K562 (cell line): ENCODE measurements at regions not wholly inside any gene's neighbourhood (a gene's known extent, or its start where the extent isn't known, plus 50 kb on each side); places are given as distances from the start of the nearest gene placed in this dataset.

ENCODE experiments used
- ATAC-seq: fragments of 200-7000 bp; cut with Tn5 transposase; 3 replicates; pipeline ENCODE4 v1.9.1; 2020; ENCODE audit warnings: moderate library complexity
- BruUV-seq: library from RNA; stranded (reverse); fragments of 400-500 nt; replicated peaks from 2 replicates; lab custom pipeline; 2021; lab: Mats Ljungman, UMichigan
- CTCF ChIA-PET: fragments of 300-600 bp; formaldehyde crosslinking; extraction: SDS; loops from one replicate; lab custom pipeline; 2021; ENCODE audit warnings: low intra/inter-chr PET ratio; lab: Yijun Ruan, JAX
- POLR2A ChIA-PET: fragments of 300-600, 350-650 bp; sonication (Branson Sonifier 250); formaldehyde crosslinking; extraction: SDS; loops from one replicate; lab custom pipeline; 2021; ENCODE audit warnings: antibody characterized with exemption, inconsistent platforms; lab: Yijun Ruan, JAX
- DNase-seq, 4 experiments: peaks; one replicate each; pipeline versions ENCODE4 v3.0.0 to v3.0.0-alpha.2; 2011 to 2018; ENCODE audit warnings: low spot score in 3 of 4, mixed read lengths in 3 of 4; ENCODE audit errors: extremely low read depth in 1 of 4
- FAIRE-seq: peaks from 2 replicates; lab custom pipeline; 2011; peaks lifted over from hg19 to GRCh38; lab: Jason Lieb, UNC
- H2AFZ ChIP-seq: 2 replicates; pipeline ENCODE4 v1.6.0; 2011; ENCODE audit warnings: low read depth, low read length, control low read depth, inconsistent platforms
- H3K27ac ChIP-seq: fragments of 200-600 bp; 3 replicates; pipeline ENCODE4 v1.8.0; 2011; ENCODE audit warnings: low read depth, mild to moderate bottlenecking, control low read depth, inconsistent platforms, low read length, moderate library complexity, mixed read lengths; ENCODE audit errors: extremely low read depth
- H3K27me3 ChIP-seq, 2 experiments: fragments of 300-600 bp in 1 of 2; 2 replicates in 1 of 2; 3 replicates in 1 of 2; pipeline versions ENCODE4 v1.6.0 to v1.8.0; 2011; ENCODE audit warnings: inconsistent platforms in 2 of 2, low read length in 2 of 2, mild to moderate bottlenecking in 1 of 2, mixed read lengths in 1 of 2, moderate library complexity in 1 of 2; ENCODE audit not compliant: control insufficient read depth in 2 of 2, insufficient read depth in 2 of 2
- H3K36me3 ChIP-seq: fragments of 300-600 bp; 3 replicates; pipeline ENCODE4 v1.8.0; 2011; ENCODE audit warnings: mild to moderate bottlenecking, low read length, inconsistent platforms; ENCODE audit not compliant: control insufficient read depth, insufficient read depth
- H3K4me1 ChIP-seq, 2 experiments: fragments of 200-600 bp in 1 of 2; replicated peaks in 1 of 2; 2 replicates in 1 of 2; 3 replicates in 1 of 2; pipeline versions ENCODE4 v1.5.1 to v1.8.0; 2011; ENCODE audit warnings: inconsistent platforms in 2 of 2, low read length in 2 of 2, mild to moderate bottlenecking in 1 of 2, mixed read lengths in 1 of 2, moderate library complexity in 1 of 2; ENCODE audit not compliant: control insufficient read depth in 2 of 2, insufficient read depth in 2 of 2
- H3K4me2 ChIP-seq: 2 replicates; pipeline ENCODE4 v1.6.1; 2011; ENCODE audit warnings: low read length, control low read depth, inconsistent platforms, mixed read lengths; ENCODE audit not compliant: insufficient read depth
- H3K4me3 ChIP-seq: fragments of 200-600 bp; sonication (generic), shearing (Covaris generic); 2 replicates; pipeline ENCODE4 v1.5.1; 2016; ENCODE audit warnings: control low read depth, inconsistent platforms
- H3K79me2 ChIP-seq: fragments of 200-600 bp; 3 replicates; pipeline ENCODE4 v1.8.0; 2011; ENCODE audit warnings: low read length, inconsistent platforms; ENCODE audit not compliant: control insufficient read depth, insufficient read depth
- H3K9ac ChIP-seq, 2 experiments: 2 replicates each; pipeline versions ENCODE4 v1.6.0 to v1.6.1; 2011; ENCODE audit warnings: low read depth in 2 of 2, low read length in 2 of 2, control low read depth in 1 of 2, inconsistent platforms in 1 of 2, mild to moderate bottlenecking in 1 of 2, mixed read lengths in 1 of 2; ENCODE audit not compliant: insufficient read depth in 1 of 2
- H3K9me1 ChIP-seq: one replicate; pipeline ENCODE4 v1.6.0; 2011; ENCODE audit warnings: inconsistent platforms, mild to moderate bottlenecking, low read length, moderate library complexity; ENCODE audit not compliant: control insufficient read depth, insufficient read depth
- H3K9me3 ChIP-seq: replicated peaks from 2 replicates; pipeline ENCODE4 v1.5.1; 2011; ENCODE audit warnings: low read depth, low read length, inconsistent platforms; ENCODE audit not compliant: control insufficient read depth, insufficient read depth
- H4K20me1 ChIP-seq: replicated peaks from 2 replicates; pipeline ENCODE4 v1.6.1; 2011; ENCODE audit warnings: low read length, inconsistent platforms, mixed read lengths; ENCODE audit not compliant: control insufficient read depth, insufficient read depth
- CBX8 ChIP-seq: fragments of 200-600 bp; sonication (generic); IDR thresholded peaks from 2 replicates; pipeline ENCODE4 v1.6.1; 2012; ENCODE audit warnings: borderline replicate concordance, mixed run types, low read depth, mild to moderate bottlenecking, moderate library complexity, mixed read lengths, low read length, control low read depth, inconsistent platforms; ENCODE audit not compliant: poor library complexity, severe bottlenecking; ENCODE audit errors: extremely low read depth
- EGR1 ChIP-seq: fragments of 450-650 bp; conservative IDR thresholded peaks from 2 replicates; pipeline ENCODE4 v1.6.1; 2017; ENCODE audit warnings: mild to moderate bottlenecking
- LEF1 ChIP-seq: fragments of 450-650 bp; IDR thresholded peaks from 2 replicates; pipeline ENCODE4 v1.6.1; 2016; ENCODE audit warnings: mild to moderate bottlenecking
- NCOR1 ChIP-seq: fragments of 450-650 bp; IDR thresholded peaks from 2 replicates; pipeline ENCODE4 v1.6.1; 2016; ENCODE audit warnings: mild to moderate bottlenecking, moderate library complexity
- POLR2A ChIP-seq: fragments of 450-650 bp; conservative IDR thresholded peaks from 2 replicates; pipeline ENCODE4 v1.6.1; 2016
- SPI1 ChIP-seq: IDR thresholded peaks from 2 replicates; pipeline ENCODE4 v1.6.1; 2011; ENCODE audit warnings: low read depth, low read length, control low read depth, borderline replicate concordance
- SREBF1 ChIP-seq: fragments of 150-350 bp; IDR thresholded peaks from 2 replicates; pipeline ENCODE4 v1.6.1; 2014; ENCODE audit warnings: antibody characterized with exemption, low read depth, low read length, borderline replicate concordance
- ZFP1 ChIP-seq: fragments of 450-650 bp; formaldehyde crosslinking; IDR thresholded peaks from 2 replicates; pipeline ENCODE4 v1.4.0; 2020; ENCODE audit warnings: mild to moderate bottlenecking, mixed read lengths
- ZNF408 ChIP-seq: fragments of 250-450 bp; sonication (Bioruptor Pico); IDR thresholded peaks from 2 replicates; pipeline ENCODE4 v1.4.0; 2020; ENCODE audit warnings: low read depth, mild to moderate bottlenecking, moderate library complexity
- ZNF583 ChIP-seq: fragments of 250-450 bp; sonication (Bioruptor Pico); IDR thresholded peaks from 2 replicates; pipeline ENCODE4 v1.4.0; 2020
- ZNF586 ChIP-seq: fragments of 450-650 bp; formaldehyde crosslinking; conservative IDR thresholded peaks from 2 replicates; pipeline ENCODE4 v1.4.0; 2020; ENCODE audit warnings: mild to moderate bottlenecking, moderate library complexity
- ZNF589 ChIP-seq: fragments of 200-800 bp; sonication (Bioruptor generic); IDR thresholded peaks from 2 replicates; pipeline ENCODE4 v1.6.1; 2016; ENCODE audit warnings: low read depth, missing genetic modification characterization, missing compliant biosample characterization
- WGBS: fragments of 100-300 bp; shearing (Covaris generic); methylation state at CpG from one replicate; pipeline ENCODE4 v1.1.6; 2016; ENCODE audit warnings: low coverage, mixed read lengths; ENCODE audit not compliant: insufficient coverage; ENCODE audit errors: missing lambda C conversion rate; 5-methylcytosine and 5-hydroxymethylcytosine counted together
- in situ Hi-C: fragments of 300-500 bp; cut with MboI; formaldehyde crosslinking; loops from 4 replicates; pipeline ENCODE4 v1.15.0; 2018; ENCODE audit warnings: inconsistent platforms, mixed read lengths
- intact Hi-C: fragments of 100-400 bp; cut with micrococcal nuclease; formaldehyde crosslinking; loops from 2 replicates; pipeline ENCODE4 v1.14.2; 2022
- TF ChIP-seq, protein P1 (sequence below): sonication (generic); formaldehyde crosslinking; IDR thresholded peaks from 2 replicates; pipeline ENCODE4 v1.8.0; 2022; ENCODE audit warnings: missing genetic modification reagents, mild to moderate bottlenecking, borderline replicate concordance

DNA sequence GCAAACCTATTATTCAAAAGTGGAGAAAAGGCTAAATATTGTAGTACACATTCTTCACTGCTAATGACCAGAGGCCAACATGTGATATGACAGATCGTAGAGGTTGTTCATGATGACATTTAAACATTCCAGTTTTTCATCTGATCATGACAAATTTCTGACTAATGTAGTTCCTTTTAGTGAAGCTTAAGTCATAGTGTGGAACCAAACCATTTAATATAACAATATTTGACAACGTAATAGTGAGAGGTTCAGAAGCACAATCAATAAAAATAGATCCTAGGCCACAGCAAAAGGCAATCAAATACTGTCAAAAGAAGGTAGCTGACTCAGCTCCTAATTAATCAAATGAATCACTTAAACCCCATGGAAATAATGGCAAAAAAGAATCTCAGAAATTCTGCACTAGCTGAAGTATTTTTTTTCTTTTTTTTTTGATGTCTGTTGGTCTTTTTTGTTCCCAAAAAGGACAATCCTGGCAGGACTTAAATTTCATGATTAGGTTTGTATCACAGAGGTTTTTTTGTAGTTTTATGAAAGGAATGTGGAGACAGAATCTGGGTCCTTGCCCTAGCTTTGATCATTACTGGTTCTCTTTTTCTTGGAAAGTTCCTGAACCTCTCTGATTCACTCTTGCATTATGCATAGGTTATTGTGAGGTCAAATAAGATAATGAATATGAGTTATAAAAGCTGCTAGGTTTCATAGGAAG is 795.0 kb downstream of the DTWD2 start (continued):
- no peak for TF ChIP-seq CBX8

DNA sequence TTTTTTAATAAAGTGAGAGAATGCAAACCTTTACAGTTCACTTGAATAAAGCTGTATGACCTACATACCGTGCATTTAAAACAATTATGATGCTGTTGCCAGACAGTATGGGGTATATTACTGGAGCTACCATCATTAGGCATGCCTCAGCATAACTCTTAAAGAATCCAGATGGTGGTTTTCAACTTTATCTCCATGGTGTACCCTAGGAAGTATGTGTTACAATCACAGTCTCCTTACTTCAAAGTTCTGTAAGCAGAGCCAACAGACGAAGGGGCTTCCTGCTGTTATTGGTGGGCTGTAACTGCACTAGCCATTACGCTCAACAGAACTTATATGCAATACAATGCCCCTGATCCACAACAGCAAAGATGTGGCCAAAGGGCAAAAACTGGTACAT is 803.3 kb downstream of the DTWD2 start:
- Histone ChIP-seq H3K27me3 (no peaks in the 10 kb centered on the region), H3K79me2 (no peaks in the 10 kb centered on the region), H3K27ac (no peak overlapping the region), H3K9me3 (no peaks in the 10 kb centered on the region), H3K9me1 (no peaks in the 10 kb centered on the region), H2AFZ (no peak overlapping the region), H4K20me1 (no peaks in the 10 kb centered on the region), H3K4me2 (no peak overlapping the region), H3K4me3 (no peak overlapping the region), H3K36me3 (no peaks in the 10 kb centered on the region), H3K4me1 (no peaks in the 10 kb centered on the region), H3K9ac (no peak overlapping the region)
- 0% methylated on average over 3 of the region's 3 CpGs for WGBS
- FAIRE-seq (no peak), DNase-seq (no peak), ATAC-seq (no peak)
- no TSS peak for BruUV-seq
- POLR2A ChIA-PET = no interaction called here
- in situ Hi-C loops = no loop called here
- intact Hi-C loops = no loop called here
- CTCF ChIA-PET = no interaction called here
- no peak for TF ChIP-seq ZNF589 (CRISPR knock-in tag)
- TF ChIP-seq SREBF1 = no peak
- TF ChIP-seq EGR1 = no peak
- TF ChIP-seq ZNF586 (CRISPR knock-in tag) = no peak
- no peak for TF ChIP-seq ZFP1 (CRISPR knock-in tag)
- no peak for TF ChIP-seq POLR2A
- TF ChIP-seq ZNF583 (CRISPR knock-in tag) = no peak
- TF ChIP-seq LEF1 = no peak
- TF ChIP-seq, protein P1, sequence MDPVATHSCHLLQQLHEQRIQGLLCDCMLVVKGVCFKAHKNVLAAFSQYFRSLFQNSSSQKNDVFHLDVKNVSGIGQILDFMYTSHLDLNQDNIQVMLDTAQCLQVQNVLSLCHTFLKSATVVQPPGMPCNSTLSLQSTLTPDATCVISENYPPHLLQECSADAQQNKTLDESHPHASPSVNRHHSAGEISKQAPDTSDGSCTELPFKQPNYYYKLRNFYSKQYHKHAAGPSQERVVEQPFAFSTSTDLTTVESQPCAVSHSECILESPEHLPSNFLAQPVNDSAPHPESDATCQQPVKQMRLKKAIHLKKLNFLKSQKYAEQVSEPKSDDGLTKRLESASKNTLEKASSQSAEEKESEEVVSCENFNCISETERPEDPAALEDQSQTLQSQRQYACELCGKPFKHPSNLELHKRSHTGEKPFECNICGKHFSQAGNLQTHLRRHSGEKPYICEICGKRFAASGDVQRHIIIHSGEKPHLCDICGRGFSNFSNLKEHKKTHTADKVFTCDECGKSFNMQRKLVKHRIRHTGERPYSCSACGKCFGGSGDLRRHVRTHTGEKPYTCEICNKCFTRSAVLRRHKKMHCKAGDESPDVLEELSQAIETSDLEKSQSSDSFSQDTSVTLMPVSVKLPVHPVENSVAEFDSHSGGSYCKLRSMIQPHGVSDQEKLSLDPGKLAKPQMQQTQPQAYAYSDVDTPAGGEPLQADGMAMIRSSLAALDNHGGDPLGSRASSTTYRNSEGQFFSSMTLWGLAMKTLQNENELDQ (CRISPR knock-in tag) = no peak
- TF ChIP-seq SPI1 = no peak
- TF ChIP-seq ZNF408 (CRISPR knock-in tag) = no peak
- TF ChIP-seq NCOR1 = no peak
